ENCODE measurements at regions not wholly inside any gene's neighbourhood (a gene's known extent, or its start where the extent isn't known, plus 50 kb on each side); places are given as distances from the start of the nearest gene placed in this dataset.

- TF ChIP-seq TCF7L2 (IDR thresholded peaks at IDR 0.05; ENCODE audit: low read depth, low read length) (no peak), CTCF (IDR thresholded peaks at IDR 0.05) (no peak), REST (IDR thresholded peaks at IDR 0.05; ENCODE audit: insufficient read depth in 1 of 2, low read depth in 2 of 2, low read length in 1 of 2) (no peak), POLR2AphosphoS5 (IDR thresholded peaks at IDR 0.05; ENCODE audit: low read depth, low read length) (no peak), SIN3A (IDR thresholded peaks at IDR 0.05; ENCODE audit: borderline replicate concordance, insufficient read depth, low read depth, low read length) (no peak)
These were observed 320.8 kb downstream of the SOX4 start for GRCh38 chr6:21914121-21914973.
